ENCODE measurements at regions not wholly inside any gene's neighbourhood (a gene's known extent, or its start where the extent isn't known, plus 50 kb on each side); places are given as distances from the start of the nearest gene placed in this dataset.
A peak's percentile ranks its signal among the peaks of the same experiment; 100 is the strongest.
"Not testable (repeated sequence)": the region's sequence is repeated elsewhere in the genome, so short reads cannot be mapped to it uniquely, and the experiment has no call there.

GRCh38 chr18:14964406-14964805 is 216.4 kb downstream of the ANKRD30B start:
- no peak for DNase-seq

DNA sequence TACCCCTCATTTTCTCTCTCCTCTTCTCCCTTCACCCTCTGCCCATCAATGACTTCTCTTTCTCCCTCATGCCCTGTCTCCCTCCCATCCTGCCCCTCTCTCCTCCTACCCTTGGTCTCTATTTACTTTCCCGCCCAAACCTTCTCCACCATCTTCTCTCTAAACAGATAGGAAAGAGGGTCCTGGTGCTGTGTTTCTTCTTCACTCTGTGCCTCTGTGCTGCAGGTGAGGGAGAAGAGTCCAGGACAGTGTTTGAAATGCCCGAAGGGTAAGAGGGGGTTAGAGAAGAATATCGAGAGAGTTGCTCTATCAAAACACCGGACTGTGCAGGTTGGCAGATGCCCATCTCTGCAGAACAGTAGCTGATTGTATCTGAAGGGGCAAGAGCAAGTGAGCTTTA is 217.0 kb downstream of the ANKRD30B start:
- DNase-seq = not testable (repeated sequence)

- no peak for DNase-seq
Observed at GRCh38 chr18:14965553-14965952, 217.6 kb downstream of the ANKRD30B start.

DNA sequence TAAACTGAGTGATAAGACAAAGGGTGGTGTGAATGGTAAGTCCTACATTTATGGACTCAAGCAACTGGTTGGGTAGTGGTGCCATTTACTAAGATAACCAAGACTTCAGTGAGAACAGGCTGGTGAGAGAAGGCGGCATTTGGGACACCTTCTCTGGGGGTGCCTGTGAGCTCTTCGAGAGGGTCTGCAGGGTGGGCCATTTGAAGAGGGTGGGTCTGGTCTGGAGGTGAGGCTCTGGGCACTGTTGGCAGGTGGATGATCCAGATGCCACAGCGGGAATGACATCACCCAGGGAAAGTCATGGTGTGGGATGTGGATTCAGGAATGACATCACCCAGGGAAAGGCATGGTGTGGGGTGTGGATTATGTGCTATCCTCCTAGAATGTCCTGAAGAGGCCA is 219.3 kb downstream of the ANKRD30B start:
- not testable (repeated sequence) for DNase-seq

DNA sequence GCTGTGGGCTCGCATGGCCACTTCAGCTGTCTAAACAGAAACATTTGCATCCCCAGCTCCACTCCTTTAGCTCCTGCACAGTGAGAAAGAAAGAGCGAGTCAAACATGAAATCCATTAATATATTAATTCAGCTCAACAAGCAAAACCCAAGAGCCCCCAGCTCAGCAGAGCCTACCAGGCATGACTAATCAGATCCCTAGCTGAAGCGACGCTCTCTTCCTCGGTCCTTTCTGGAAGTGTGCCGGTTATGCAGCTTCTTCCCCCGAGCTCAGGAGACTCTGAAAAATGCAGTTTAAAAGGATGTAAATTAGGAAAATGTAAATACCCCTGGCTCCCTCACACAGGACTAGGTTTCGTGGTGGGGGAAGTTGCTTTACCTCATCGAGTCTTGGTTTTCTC is 221.5 kb downstream of the ANKRD30B start:
- DNase-seq = no peak

DNA sequence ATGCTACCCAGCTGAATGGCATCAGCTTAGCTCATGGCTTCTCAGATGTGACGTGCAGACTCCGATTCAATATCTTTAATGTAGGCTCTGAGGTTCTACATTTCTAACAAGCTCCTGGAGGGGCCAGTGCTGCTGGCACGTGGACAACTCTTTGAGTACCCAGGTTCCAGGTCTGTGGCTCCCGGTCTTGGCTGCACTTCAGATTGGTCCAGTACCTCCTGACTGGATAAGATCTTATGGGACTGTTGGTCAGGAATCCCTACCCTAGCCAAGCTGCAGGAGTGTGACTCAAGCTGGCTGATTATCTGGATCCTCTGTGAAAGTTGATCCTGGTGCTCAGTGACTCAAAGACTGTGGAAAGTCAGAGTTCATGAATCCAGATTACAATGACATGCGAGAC is 222.1 kb downstream of the ANKRD30B start:
- no peak for DNase-seq

GRCh38 chr18:14971461-14972185 is 223.7 kb downstream of the ANKRD30B start:
- DNase-seq = no peak

- not testable (repeated sequence) for DNase-seq
Observed at GRCh38 chr18:14973421-14973820, 225.4 kb downstream of the ANKRD30B start.

DNA sequence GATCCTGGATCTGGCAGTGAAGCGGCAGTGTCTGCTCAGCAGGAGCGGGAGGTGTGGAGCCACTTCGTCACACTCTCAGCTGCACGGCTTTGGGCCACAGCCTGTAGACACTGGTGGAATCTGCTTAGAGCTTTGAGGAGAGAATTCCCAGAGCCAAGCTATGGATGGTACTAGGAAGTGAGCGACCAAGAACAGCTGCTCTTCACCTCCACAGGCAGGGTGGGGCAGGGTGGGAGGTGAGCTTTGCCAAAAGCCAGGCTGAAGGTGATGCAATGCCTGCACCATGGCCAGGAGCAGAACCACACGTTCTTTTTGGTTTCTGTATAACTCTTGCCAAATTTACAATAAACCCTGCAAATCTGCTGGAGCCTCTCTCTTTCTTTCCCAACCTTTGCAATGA is 226.1 kb downstream of the ANKRD30B start:
- no peak for DNase-seq

DNA sequence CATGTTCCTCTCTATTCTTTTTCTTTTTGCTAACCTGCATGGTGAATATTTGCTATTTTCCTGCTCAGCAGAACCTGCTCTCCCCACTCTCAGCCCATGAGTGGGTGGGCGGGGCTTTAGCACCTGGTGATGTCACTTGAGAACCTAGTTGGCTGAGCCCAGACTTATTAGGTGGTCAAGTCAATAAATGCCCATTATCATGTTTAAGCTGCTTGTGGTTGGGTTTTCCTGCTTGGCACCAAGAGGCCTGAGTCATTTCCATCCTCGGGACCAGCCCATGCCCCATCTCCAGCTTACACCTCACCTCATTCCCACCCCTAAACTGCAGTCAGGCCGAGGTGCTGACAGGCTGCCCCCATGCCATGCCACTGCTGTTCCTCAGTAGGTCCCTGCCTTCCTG is 226.6 kb downstream of the ANKRD30B start:
- no peak for DNase-seq

- no peak for DNase-seq
Observed at GRCh38 chr18:14975431-14975830, 227.5 kb downstream of the ANKRD30B start.

DNA sequence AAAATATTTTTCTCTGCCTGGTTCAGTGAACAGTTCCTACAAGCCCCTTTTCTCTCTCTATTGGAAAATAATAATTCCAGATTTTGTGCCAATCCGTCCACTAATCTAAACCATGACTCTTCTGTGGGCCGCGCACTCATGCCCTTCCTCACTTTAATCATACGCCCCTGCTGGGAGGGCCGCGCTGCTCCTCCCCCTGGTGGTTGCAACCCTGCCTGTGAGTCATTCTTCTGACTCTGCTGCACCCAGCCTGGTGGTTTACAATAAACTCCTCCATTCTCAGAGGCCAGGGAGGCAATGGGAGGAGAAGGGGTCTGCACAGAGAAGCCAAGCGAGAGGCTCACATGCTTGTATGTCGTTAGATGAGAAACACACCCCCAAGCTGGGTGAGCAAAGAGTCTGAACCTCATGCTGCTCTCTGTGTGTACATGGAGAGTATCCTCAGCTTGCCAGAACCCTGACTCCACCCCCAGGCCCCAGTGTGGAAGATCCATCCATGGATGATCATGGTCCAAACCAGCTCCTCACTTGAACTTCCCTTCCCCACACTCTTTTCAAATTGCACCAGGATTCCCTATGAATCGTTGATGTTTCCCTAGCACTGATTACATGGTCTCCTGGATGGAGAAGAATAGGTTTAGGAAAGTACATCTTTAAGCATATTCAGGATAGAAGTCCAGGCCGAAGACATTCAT is 228.9 kb downstream of the ANKRD30B start:
- no peak for DNase-seq

GRCh38 chr18:14978191-14978590 is 230.2 kb downstream of the ANKRD30B start:
- DNase-seq = no peak

DNA sequence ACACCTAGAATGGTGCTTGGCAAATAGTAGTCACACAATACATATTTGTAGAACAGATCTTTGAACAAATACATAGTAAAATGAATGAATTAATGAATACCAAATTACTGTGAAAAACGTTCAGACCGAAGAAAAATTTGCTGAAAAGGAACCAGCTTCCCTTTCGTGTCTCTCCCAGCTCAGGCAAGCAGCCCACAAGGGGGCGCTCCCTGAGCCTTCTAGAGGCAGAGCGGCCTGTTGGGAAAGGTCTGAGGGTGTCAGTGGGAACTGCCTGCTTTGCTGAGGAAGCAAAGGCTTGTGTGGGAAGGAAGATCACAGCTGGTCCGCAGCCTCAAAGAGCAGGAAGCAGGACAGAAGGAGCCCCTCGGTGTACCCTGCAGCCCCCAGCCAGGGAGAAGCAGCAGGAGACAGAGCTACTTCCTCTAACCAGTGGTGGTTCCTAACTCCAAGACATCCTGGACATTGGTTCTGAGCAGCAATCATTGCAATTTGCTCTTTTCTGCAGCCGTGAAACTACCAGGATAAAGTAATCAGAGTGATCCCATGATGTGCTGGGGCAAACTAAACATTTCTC is 231.1 kb downstream of the ANKRD30B start:
- DNase-seq = peak; percentile 68

- no peak for DNase-seq
Observed at GRCh38 chr18:14979875-14980274, 231.9 kb downstream of the ANKRD30B start.

DNA sequence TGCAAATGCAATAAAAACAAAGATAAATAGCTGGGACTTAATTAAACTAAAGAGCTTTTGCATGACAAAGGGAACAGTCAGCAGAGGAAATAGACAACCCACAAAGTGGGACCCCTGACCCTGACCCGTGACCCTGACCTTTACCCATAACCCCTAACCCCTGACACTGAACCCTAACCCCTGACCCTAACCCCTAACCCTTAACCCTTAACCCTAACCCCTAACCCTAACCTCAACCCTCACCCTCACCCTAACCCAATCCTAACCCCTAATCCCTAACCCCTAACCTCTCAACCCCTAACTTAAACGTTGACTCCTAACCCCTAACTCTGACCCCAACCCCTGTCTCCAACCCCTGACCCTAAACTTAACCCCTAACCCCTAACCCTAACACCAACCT is 236.6 kb downstream of the ANKRD30B start:
- DNase-seq = not testable (repeated sequence)

- DNase-seq = not testable (repeated sequence)
Observed at GRCh38 chr18:14985291-14986013, 237.5 kb downstream of the ANKRD30B start.

DNA sequence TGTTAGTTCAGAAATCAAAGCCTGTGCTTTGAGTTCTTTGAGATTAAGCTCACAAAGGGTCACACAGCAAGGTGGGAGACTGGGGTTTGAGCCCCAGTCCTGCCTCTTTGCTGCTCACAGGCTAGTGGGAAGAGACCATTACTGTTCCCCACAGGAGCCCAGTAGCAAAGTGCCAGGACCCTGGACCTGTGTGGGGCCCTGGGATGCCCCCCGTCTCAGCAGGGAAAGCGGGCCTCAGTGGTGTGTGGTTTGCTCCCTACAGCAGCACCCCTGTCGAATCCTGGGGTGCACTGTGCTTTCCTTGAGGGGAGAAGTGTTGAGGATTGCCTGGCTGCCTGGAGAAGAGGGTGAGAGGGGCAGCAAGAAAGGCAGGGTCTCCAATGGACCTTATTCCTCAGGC is 239.4 kb downstream of the ANKRD30B start:
- not testable (repeated sequence) for DNase-seq

- not testable (repeated sequence) for DNase-seq
Observed at GRCh38 chr18:14987960-14988710, 240.2 kb downstream of the ANKRD30B start.

DNA sequence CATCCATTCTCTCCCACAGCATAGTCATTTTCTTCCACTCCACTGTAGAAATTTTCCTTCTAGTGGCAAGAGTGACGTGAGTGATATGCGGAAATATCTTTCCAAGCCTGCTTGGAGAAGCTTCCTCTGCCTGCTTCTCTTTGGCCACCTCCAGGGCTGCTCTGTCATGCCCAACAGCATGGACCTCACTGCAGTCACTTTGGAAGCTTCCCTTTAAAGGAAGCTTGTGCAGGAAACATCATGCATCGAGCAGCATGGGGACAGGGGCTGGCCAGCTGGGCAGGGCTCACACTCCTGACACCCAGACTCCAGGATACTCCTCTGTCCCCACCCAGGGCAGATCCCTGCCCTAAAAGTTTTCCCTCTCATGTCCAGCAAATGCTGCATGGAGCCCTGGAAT is 241.6 kb downstream of the ANKRD30B start:
- not testable (repeated sequence) for DNase-seq

DNA sequence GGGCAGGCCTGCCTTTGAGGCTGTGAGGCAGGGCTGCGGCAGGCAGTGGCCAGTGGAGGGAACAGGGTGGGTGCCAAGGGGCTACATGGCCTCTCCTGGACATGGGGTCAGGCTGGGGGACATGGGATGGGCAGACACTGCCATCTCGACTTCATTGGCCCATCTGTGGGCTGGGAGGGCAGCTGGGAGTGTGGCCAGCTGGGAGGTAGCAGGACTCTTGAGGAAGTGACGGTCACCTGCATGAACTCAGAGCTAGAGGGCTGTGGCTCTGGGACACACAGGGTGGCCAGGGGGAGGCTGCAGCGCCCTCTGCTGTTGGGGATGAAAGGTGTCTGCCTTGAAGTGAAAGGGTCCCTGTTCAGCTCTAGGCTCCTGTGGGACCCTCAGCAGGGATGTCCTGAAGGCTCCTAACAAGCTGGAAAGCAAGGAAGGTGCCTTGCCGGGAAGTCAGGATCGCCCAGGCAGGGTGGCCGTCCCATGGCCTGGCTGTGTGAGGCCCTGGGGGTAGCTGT is 244.0 kb downstream of the ANKRD30B start:
- DNase-seq = peak; percentile 36

DNA sequence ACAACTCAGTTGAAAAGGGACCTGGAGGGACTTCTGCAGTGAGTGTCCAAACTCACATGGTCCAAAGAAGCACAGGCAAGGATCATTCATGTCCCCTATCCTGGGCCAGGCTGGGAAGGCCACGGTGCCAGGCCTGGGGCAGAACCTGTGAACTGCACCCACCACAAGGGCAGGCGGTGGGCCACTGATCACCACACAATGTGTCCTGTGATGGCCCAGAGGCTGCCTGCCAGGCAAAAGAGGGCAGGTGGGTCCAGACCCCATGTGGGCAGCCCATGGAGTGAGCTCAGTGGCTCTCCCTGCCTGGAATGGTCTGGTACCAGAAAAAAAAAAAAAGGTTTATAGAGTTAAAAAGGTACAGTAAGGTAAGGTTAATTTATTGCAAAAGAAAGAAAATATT is 244.8 kb downstream of the ANKRD30B start:
- not testable (repeated sequence) for DNase-seq
